KBM-7 (cell line): ENCODE measurements at regions not wholly inside any gene's neighbourhood (a gene's known extent, or its start where the extent isn't known, plus 50 kb on each side); places are given as distances from the start of the nearest gene placed in this dataset.
"Not testable (repeated sequence)": the region's sequence is repeated elsewhere in the genome, so short reads cannot be mapped to it uniquely, and the experiment has no call there.

Experiments used
- DNase-seq: peaks from one replicate; pipeline ENCODE4 v3.0.0-alpha.2; 2015
- in situ Hi-C: fragments of 300-500 bp; cut with MboI; formaldehyde crosslinking; loops from 2 replicates; pipeline ENCODE4 v1.14.3; 2020; ENCODE audit warnings: low sequenced_read_pairs, low pct_unique_long_range_greater_than_20kb, mixed read lengths

DNA sequence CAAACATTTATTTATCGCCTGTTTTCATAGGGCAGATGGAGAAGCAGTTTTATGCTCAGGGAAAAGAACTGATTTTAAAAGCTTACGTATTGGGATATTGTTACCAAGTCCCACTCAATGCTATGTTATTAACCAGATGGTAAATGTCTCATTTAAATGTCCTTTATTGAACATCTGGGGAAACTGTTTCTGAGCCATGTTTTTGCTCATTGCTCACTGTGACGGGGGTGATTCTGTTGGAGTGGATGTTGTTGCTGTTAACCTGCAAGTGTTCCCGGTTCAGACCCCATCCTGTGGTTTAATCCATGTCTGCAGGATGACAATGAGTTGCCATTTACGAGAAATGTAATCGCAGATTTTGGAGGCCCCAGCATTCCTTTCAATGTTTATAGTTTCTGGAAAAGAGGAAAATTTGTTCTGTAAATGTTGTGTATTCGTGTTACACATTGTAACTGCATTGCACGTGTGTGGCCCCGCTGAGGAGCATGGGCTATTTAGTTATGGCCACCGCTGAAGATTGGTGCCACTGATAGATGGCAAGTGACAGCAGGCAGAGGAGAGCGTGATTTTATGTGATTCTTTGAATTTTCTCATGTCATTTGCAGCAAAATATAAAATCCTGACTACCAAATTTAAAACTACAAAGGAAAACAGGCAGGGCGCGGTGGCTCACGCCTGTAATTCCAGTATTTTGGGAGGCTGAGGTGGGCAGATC is 174.8 kb upstream of the COPS8 start:
- in situ Hi-C loops: no loop called here
- no peak for DNase-seq

DNA sequence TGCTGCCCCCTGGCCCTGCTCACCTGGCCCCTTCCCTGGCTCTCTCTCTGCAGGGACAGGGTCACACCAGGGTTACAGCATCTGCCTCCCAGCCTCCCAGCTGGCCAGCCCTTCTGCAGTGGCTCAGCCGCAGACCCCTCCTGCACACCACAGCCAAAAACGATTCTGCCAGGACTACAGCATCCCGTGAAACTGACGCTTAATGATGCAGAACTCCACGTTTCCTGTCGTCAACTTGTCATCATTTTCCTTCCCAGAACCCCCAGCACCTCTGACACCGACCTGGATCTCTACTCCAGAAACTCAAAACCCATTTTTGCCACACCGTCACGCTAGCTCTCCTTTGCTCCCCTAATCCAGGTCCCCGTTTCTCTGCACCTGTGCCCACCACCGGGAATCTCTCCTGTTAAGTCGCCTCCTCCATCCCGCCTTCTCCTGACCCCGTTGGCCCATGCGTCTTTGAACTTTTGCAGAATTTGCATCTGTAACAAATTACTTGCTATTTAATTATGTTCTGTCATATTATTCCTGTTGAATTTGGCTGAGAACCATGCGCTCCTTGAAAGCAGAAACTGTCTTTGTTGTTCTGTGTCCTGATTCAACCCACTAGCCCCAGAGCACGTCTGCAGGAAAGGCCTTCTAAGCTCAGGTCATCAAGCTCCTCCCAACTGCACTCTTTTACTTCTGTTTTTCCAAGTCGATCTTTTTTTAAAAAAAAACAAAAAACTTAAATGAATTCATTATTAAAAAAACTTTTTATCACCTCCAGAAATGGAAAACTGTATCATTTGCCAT is 173.2 kb upstream of the COPS8 start:
- no peak for DNase-seq
- in situ Hi-C loops: no loop called here

DNA sequence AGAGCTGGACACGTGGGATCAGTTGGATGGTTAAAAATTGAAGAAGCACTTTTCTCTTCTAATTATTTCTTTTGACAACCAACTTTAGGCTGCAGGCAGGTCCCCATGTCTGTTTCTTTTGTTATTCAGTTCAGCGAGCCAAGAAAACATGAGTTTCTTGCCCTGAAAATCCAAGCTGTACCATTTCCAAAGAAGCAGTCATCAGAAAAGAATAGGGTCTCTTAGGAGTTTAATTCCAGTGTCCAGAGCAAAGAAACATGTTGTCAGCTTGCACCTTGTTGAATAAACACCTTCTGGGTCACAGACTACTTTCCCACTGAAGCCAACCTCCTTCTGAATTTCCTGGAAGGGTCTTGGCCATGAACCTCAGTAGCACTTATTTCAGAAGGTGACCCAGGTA is 170.5 kb upstream of the COPS8 start:
- in situ Hi-C loops: no loop called here

DNA sequence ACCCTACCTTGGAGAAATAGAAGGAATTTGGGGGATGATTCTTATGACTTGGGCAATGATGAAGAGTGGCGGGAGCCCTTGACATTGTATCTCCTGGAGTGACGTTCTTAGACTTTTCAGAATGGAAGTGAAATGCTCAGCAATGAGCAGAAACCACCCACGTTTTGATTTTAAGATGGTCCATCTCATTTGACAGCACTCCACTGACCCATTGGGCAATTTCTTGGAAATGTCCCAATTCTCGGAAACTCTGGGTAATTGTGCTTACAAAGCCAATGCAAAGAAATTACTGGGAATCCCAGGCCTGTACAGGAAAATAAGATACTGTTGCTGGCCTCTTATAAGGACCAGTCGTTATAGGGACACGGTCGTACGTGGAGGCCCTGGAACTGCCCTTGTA is 170.0 kb upstream of the COPS8 start:
- in situ Hi-C loops: no loop called here

More for the DNA sequence above, 170.5 kb upstream of the COPS8 start:
- DNase-seq: no peak

DNA sequence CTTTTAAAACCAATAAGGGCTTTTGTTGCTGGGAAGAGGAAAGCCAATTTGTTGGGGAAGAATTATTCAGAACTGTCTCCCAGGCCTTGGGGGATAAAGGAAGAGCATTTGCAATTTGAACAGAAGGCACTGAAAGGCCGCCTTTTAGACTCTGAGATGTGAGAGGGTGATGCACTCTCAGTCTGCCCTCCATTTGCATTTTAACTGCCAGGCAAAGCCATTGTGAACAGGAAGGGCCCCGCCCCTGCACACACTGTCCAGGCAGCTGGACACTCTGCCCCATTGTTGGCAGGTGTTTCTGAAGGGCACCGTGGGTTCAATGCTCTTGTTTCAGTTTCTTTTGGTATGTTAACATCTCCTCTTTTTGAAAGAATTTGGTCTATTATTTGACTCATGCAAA is 169.5 kb upstream of the COPS8 start:
- no peak for DNase-seq
- in situ Hi-C loops: no loop called here

More for the DNA sequence above, 170.0 kb upstream of the COPS8 start:
- DNase-seq: no peak

DNA sequence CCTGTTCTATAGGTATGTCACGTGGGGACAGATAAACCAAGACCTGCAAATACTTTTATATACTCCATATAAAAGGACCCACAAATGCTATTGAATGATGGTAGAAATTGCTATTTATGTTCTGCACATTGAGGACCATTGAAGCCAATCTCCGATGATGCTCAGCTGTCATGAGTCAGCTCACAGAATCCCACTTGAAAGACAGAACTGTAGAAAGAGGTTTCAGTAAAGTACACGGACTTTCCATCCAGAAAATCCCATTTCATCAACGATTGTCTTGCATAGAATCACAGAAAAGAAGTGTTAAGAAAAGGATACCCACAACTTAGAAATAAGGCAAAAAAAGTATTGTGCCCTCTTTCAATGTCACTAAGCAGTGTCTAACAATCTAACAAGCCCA is 169.0 kb upstream of the COPS8 start:
- DNase-seq: no peak
- in situ Hi-C loops: no loop called here

DNA sequence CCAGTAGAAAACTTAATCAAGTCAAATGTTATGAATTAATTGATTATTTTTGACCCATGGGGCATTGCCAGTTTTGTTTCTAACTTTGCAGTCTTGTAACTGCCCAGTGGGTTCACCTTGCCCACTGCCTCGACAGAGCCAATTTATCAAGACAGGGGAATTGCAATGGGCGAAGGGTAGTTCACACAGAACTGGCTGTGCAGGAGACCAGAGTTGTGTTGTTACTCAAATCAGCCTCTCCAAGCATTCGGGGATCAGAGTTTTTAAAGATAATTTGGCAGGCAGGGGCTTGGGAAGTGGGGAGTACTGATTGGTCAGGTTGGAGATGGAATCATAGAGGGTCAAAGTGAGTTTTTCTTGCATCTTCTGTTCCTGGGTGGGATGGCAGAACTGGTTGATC is 168.5 kb upstream of the COPS8 start:
- DNase-seq: no peak
- in situ Hi-C loops: no loop called here

DNA sequence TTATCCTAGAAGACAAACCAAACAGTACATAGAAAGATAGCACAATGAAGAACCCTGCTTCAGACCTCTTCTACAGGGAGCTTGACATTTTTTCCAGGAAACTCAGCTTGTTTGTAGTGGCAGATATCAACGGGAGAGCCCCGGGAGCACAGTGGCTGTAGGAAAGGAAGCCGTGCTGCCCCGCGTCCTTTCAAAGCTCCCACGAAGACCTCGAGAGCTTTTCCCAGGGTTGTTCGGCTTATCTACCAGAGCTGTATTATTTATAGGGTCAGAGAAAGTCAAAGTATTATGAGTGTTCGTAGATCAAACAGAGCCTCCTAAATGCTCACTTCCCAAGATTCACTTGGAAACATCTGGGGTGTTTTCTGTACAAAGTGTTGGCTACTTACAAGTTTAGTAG is 167.1 kb upstream of the COPS8 start:
- in situ Hi-C loops: no loop called here
- no peak for DNase-seq

DNA sequence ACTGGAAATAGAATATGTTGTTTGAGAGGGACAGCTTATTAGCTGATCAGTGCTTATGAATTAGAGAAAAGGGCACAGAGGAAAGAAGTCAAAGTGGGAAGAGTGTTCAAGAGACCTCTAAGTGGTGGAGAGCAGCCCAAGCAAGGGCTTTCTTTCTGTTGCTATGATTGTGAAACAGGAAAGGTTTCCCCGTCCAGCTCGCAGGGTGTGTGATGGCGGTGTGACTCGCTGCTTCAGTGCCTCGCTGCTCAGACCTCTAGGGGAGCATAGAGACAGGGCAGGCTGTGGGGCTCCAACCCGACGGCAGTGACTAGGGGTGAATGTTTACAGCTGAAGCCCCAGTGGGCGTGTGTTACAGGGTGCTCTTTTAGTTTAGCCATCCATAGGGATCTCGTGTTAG is 166.5 kb upstream of the COPS8 start:
- DNase-seq: no peak
- in situ Hi-C loops: no loop called here

DNA sequence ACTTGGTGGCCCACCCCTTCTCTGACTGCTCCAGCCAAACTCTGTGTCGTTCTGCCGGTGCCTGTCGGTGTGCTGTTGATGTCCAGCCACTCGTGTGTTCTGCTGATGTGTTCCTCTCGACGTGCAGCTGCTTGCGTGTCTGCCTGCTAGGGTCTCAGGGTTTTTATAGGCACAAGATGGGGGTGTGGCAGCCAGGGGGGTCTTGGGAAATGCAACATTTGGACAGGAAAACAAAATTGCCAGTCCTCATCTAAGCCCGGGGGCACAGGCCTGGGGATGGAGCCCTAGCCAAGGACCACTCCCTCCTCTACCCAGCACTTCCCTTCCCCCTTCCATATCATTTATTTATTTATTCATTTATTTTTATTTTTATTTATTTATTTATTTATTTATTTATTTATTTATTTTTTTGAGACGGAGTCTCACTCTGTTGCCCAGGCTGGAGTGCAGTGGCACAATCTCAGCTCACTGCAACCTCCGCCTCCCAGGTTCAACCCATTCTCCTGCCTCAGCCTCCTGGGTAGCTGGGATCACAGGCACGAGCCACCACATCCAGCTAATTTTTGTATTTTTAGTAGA is 165.8 kb upstream of the COPS8 start:
- in situ Hi-C loops, DNase-seq: not testable (repeated sequence)

DNA sequence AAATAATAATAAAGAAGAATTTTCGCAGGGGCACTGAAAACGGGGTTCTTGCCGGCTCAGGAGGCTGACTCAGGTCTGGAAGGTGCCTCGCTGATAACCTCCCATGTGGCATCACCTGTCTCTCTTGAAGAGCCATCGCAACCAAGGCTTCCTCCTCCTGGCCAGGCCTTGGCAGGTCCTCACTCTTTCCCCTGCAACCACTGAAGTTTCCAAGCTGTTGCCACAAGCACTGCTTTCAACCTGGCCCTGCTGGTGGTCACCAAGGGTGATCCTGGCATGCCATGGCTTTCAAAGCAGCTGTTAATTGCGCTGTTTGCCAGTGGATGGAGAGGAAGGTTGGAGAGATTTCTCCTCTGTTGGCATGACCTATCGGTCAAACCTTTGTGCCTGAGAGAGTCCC is 163.6 kb upstream of the COPS8 start:
- in situ Hi-C loops: no loop called here
- no peak for DNase-seq

DNA sequence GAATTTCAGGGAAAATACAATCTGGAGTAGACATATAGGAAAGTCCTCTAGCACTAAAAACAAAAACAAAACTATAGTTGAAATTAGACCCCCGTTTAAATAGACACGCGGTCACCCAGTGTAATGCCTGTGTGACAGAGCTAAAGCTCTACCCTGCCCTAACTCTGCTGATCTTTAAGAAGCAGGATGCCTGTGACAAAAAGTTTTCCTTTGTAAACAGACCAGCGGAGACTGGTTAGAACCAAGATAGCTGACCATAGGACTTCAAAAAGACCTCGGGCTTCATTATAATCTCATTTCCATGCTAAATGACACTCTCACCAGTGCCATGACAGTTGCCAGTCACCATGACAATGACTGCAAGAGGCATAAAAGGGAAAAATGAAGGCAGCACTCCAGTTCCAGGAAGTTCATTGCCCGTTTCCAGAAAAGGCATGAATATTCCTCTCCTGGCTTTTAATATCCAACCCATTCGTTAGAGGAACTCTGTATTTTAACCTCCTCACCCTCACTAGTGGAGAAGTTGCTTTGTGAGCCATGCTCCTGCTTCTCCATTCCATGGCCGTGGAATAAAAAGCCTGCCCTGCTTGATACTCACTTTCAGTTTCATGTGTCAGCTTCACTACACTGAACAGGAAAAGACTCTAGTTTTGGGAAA is 157.2 kb upstream of the COPS8 start:
- DNase-seq: no peak

DNA sequence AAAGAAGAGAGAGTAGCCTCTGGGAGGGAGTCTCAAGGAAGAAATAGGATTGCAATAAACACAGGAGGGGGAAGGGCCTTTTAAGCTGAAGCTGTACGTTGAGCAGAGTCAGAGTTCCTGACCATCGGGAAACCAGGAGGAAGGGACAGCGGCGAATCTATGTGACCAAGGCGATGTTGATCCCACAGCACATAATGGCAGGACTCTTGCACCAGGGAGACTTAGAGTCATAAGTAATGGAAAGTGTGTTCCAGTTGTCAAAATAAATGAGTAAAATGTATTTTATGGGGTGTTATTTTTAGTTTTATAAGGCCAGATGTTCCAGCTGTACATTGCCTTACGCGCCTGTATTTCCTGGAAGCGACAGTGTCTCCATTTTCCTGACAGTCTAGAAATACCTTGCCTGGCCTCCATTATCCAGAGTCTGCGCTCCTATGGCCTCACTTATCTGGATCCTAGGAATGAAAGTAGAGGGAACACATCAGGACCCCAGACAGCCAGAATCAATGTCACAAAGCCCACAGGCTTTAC is 152.8 kb upstream of the COPS8 start:
- in situ Hi-C loops: no loop called here
- DNase-seq: no peak

More for the DNA sequence above, 157.2 kb upstream of the COPS8 start:
- in situ Hi-C loops: no loop called here

DNA sequence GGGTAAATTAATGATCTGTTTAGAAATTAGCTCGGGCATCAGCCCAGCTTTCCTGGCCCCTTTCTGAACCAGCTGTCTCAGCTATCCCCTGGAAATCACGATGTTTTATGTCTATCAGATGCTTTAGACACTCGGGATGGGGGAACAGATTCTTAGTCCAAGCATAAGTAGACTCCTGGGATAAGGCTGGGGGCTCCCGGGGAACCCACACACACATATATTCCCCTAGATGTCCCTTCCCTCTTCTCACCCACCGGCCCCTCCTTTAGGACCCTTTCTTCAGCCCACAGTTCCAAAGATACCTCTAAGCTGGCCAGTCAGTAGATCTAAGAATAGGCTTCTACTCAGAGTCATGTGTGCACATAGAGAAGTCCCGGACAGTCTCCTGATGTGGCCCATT is 151.5 kb upstream of the COPS8 start:
- in situ Hi-C loops: no loop called here

DNA sequence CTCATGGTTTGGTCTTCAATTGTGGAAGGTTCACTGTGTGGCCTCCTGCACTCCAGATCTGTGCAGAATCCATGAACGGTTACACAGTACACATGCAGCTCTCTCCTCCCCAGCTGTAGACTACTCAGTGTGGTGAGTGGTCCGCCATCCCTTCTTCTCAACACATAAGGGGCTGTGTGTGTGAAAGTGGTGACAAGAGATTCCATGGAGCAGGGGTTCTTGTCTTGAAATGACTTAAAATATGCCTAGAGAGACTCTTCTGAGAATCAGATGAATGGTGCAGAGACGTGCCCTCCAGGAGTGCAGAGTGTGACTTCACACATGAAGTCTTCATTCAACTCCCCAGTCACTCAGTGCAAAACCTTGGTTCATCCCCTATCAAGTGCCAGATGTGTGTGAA is 151.0 kb upstream of the COPS8 start:
- in situ Hi-C loops: no loop called here
- no peak for DNase-seq

More for the DNA sequence above, 151.5 kb upstream of the COPS8 start:
- DNase-seq: no peak

DNA sequence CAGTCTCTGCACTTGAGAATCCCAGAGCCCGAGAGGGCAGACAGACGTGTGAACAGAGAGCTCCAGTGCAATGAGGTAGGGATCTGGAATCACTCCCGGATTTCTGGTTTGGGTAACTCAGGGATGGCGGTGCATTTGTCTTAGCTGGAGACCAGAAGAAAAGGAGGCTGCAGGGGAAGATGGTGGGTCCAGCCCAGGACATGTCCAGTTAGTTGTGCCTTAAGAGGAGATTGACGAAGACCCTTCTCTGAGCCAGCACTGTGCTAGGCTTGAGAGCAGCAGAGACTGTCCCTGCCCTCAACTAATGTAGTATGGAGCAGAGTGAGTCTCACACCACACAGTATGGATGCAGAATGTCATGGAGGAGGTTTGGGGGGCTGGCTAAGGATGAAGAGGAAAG is 150.6 kb upstream of the COPS8 start:
- in situ Hi-C loops: no loop called here
- DNase-seq: no peak

DNA sequence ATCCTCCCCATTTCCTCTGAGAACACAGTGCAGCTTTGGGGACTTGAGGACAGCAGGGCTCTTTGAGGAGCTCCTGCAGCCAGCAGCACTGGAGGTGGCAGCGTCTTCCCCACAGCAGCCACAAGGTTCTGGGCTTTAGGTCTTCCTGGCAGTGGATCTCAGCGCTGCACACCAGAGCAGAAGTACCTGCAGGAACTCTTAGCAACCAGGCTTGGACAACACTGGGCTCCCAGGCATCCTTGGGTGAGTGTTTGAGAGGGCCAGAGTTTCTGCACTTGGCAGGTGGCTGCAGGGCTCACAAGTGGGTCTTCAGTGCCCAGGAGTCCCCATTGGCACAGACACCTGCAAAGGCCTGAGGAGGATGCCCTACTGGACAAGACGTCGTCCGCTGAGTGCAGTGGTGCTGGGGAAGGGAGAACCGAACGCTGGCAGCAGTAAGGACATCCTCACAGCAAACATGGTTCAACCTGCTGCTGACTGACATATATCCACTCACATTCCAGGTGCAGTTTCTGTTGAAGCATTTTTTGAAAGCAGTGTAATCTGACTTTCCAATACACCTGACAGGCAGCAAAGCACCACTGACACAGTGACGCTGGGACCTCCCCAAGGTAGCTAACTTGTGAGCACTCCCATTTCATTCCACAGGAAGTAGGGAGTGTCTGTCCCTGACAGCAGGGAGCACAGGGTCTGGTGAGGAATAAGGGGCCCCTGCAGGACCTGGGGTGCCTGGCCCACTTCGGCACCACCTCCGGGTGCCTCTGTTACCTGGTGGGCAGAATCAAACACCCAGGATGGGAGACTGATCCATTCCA is 149.9 kb upstream of the COPS8 start:
- DNase-seq: no peak
- in situ Hi-C loops: no loop called here

DNA sequence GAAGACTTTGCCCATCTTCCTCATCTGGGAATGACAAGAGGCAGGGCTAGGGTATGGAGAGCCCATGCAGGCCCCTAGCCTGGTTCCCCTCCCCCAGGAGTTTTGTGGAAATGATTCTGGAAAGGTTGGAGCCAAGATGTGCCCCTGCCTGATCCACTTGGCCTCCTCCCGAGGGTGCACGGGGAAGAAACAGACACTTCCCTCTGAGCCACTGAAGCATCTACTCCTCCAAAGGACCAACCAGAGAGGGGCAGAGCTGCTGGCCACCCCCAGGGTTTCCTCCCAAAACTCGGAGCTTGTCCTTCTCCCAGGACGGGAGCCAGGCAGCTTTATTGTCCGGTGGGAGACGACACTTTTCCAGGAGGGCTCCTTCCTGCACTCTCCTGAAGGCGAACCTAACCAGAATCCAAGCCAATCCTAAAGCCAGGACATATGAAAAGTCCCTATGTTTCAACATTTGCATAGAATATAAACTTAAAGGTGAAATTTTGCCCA is 149.2 kb upstream of the COPS8 start:
- DNase-seq: no peak
- in situ Hi-C loops: no loop called here

DNA sequence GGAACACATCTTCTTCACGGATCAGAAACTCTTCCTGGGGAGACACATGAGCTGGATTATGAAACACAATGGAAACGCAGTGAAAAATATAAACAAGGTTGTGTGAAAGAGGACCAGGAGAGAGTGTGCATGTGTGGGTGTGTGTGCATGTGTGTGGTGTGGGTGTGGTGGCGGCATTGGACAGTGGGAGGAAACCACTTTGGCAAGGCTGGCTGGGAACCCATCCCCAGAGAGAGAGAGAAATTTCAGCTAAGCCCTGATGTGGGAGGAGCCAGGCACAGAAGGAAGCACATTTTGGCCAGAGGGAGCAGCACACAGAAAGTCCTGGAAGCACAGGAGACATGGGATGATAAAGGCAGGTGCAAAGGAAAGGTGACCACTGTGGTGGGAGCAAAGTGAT is 147.6 kb upstream of the COPS8 start:
- in situ Hi-C loops: no loop called here
- DNase-seq: no peak
